HUDEP-2 (cell line): ENCODE measurements at regions not wholly inside any gene's neighbourhood (a gene's known extent, or its start where the extent isn't known, plus 50 kb on each side); places are given as distances from the start of the nearest gene placed in this dataset.
"Not testable (repeated sequence)": the region's sequence is repeated elsewhere in the genome, so short reads cannot be mapped to it uniquely, and the experiment has no call there.

Experiments
- DNase-seq, 76 experiments: peaks; one replicate each; lab custom pipeline; 2025; ENCODE audit not compliant: unreplicated experiment in 76 of 76; lab: John Stamatoyannopoulos, UW

- no peak for DNase-seq
Measured at GRCh38 chr5:91244380-91245073, 138.6 kb downstream of the ARRDC3 start.

GRCh38 chr5:91243852-91244251 is 139.3 kb downstream of the ARRDC3 start:
- DNase-seq, result no peak

- no peak for DNase-seq
Measured at GRCh38 chr5:91243286-91243685, 139.8 kb downstream of the ARRDC3 start.

- DNase-seq, result not testable (repeated sequence)
Measured at GRCh38 chr5:91241460-91241859, 141.7 kb downstream of the ARRDC3 start.

- no peak for DNase-seq
Measured at GRCh38 chr5:91240175-91240574, 142.9 kb downstream of the ARRDC3 start.

- no peak for DNase-seq
Measured at GRCh38 chr5:91235271-91235694, 147.8 kb downstream of the ARRDC3 start.

GRCh38 chr5:91232523-91232922 is 150.6 kb downstream of the ARRDC3 start:
- no peak for DNase-seq

GRCh38 chr5:91229031-91229727 is 153.9 kb downstream of the ARRDC3 start:
- no peak for DNase-seq

- no peak for DNase-seq
Measured at GRCh38 chr5:91228188-91228587, 154.9 kb downstream of the ARRDC3 start.

- no peak for DNase-seq
Measured at GRCh38 chr5:91225848-91226686, 157.1 kb downstream of the ARRDC3 start.

- DNase-seq, result no peak
Measured at GRCh38 chr5:91224969-91225368, 158.1 kb downstream of the ARRDC3 start.

GRCh38 chr5:91224456-91224855 is 158.7 kb downstream of the ARRDC3 start:
- DNase-seq, result no peak

- no peak for DNase-seq
Measured at GRCh38 chr5:91223886-91224285, 159.2 kb downstream of the ARRDC3 start.

- no peak for DNase-seq
Measured at GRCh38 chr5:91222482-91222881, 160.6 kb downstream of the ARRDC3 start.

GRCh38 chr5:91221917-91222316 is 161.2 kb downstream of the ARRDC3 start:
- DNase-seq, result no peak

- peak in 17 of 76 experiments; percentile 0 to 22 (median 3) for DNase-seq
Measured at GRCh38 chr5:91219803-91220371, 163.2 kb downstream of the ARRDC3 start.

GRCh38 chr5:91219091-91219802 is 163.9 kb downstream of the ARRDC3 start:
- DNase-seq, result no peak

- no peak for DNase-seq
Measured at GRCh38 chr5:91217859-91218258, 165.3 kb downstream of the ARRDC3 start.

GRCh38 chr5:91214571-91214970 is 168.5 kb downstream of the ARRDC3 start:
- DNase-seq, result no peak
